GM21717 (cell line): ENCODE measurements at regions not wholly inside any gene's neighbourhood (a gene's known extent, or its start where the extent isn't known, plus 50 kb on each side); places are given as distances from the start of the nearest gene placed in this dataset.

Experiments used
- ATAC-seq: cut with Tn5 transposase; IDR thresholded peaks from one replicate; pipeline ENCODE4 v1.9.1; 2021; ENCODE audit warnings: mild to moderate bottlenecking, moderate library complexity; ENCODE audit not compliant: unreplicated experiment

GRCh38 chr6:17047889-17048288, 54.0 kb upstream of the STMND1 start:
- no peak for ATAC-seq

GRCh38 chr6:17045581-17046322, 56.1 kb upstream of the STMND1 start:
- ATAC-seq, result no peak

- ATAC-seq, result no peak
Observed at GRCh38 chr6:17043148-17043522, 58.7 kb upstream of the STMND1 start.

DNA sequence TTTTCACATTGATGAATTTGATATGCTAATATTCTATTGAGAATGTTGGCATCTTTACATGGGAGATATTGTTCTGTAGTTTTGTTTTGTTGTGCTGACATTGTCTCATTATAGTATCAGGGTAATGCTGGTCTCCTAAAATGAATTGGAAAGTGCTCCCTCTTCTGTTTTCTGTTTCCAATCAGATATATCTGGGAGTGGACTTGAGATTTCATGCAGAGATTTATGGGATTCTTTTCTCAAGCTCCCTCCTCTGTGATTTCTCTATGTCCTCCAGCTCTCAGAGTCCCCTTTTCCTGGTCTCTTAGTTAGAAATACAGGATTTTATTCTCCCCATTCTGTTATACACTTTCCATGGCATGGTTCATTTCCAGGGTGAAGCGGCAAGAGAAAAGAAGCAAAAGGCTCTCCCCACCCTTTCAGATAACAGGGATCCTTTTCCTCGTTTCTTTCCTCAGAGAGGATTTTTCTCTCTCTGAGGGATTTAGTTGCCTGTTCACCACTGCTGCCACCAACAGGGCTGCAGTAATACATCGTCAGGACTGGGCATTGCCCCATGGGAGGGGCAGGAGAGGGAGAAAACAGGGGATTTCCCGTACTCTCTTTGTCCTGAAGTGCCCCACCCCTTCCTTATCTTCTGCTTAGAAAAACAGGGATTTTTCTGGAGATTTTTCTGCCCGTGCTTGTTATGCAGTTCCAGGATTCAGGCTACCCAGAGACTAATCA, 59.3 kb upstream of the STMND1 start:
- ATAC-seq, result no peak

DNA sequence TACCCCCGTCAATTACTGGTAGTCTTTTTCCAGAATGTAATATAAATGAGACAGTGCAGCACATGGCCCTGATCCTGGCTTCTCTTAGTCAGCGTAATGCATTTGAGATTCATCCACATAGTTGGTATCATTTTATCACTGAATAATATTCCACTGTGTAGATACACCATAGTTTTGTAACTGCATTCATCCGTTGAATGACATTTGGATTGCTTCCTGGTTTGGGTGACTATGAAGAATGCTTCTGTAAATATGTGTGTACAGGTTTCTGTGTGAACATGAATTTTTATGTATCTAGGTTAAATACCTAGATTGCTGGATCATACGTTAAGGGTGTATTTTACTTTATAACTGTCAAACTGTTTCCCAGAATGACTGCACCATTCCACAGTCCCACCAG, 62.6 kb upstream of the STMND1 start:
- ATAC-seq, result no peak

DNA sequence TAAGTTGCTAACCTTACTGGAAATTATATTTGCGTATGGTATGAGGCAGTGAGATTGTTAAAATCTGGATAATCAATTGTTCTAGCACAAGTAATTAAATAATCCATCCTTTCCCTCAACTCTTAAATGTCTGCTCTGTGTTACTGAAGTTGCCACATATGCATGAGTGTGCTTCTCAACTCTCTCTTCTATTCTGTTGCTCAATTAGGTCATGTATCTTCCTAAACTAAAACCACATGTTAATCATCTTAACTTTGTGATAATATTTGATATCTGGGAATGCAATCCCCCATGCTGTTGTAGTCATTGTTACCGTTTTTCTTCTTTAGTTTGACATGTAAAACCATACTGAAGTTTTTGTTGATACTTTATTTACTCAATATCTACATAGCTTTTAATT, 63.5 kb upstream of the STMND1 start:
- no peak for ATAC-seq

- no peak for ATAC-seq
Observed at GRCh38 chr6:17036065-17036393, 65.8 kb upstream of the STMND1 start.

- no peak for ATAC-seq
Observed at GRCh38 chr6:17035257-17036064, 66.4 kb upstream of the STMND1 start.

DNA sequence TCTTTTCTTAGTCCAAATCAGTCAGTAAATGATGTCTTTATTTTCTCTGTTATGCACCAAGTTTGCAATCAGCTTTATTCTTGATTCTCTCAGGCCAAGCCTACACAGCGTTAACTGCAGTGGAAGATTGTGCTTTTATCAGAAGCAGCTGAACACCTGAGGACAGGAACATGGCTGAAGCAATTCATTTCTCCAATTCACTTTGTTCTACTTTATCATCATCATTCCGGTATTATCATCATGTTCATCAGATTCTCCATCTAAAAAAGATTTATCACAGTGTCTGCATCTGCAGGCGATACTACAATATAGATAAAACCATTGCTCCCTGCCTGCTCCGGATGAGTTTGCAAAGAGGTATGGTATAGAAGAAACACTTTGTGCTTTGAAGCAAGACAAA, 68.1 kb upstream of the STMND1 start:
- no peak for ATAC-seq

DNA sequence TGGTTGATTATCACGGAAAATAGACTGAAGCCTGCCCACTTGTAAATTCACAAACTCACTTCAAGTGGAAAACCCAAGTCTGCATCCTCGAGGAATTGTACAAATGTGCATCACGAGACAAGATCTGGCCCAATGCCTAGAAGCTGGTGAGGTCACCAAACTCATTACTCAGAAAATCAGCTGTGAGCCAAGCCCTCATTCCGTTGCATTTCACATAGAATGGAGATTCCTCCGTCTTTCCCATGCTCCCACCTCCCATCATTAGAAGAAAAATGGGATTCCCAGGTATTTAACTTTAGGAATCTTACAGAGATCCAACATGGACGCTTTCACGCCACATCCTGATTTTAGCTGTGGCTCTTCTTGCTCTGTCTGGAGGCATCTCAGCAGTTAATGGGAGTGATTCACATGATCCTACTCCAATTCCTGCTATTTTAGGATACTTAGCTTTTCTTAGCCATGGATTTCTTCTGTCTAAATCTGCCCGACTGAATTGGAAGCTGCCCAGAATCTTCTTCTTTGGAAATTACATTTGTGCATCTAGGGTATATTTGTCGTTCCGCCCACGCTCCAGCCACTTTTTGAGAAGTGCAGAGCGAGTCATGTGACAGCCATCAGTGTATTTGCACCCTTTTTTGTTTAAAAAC, 68.7 kb upstream of the STMND1 start:
- no peak for ATAC-seq

- no peak for ATAC-seq
Observed at GRCh38 chr6:17032590-17032987, 69.3 kb upstream of the STMND1 start.

DNA sequence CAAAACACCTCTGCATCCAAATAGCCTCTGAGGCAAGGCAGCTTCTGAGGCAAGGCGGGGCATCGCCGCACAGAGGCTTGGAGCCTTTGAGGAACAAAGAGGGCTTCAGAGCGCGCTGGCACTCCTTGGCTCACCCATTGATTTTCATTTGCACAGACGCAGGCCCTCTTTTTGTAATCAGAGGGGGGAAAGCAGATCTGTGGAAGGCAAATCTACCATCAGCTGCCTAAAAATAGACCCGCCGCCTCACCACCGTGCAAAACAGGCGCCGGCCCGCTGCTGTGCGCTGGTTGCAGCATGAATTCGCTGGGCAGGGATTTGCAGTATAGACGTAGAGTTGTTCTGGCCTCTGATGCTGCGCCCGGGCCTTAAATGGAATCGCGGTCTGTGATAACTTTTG, 69.9 kb upstream of the STMND1 start:
- no peak for ATAC-seq

- ATAC-seq, result no peak
Observed at GRCh38 chr6:17027441-17027840, 74.4 kb upstream of the STMND1 start.

DNA sequence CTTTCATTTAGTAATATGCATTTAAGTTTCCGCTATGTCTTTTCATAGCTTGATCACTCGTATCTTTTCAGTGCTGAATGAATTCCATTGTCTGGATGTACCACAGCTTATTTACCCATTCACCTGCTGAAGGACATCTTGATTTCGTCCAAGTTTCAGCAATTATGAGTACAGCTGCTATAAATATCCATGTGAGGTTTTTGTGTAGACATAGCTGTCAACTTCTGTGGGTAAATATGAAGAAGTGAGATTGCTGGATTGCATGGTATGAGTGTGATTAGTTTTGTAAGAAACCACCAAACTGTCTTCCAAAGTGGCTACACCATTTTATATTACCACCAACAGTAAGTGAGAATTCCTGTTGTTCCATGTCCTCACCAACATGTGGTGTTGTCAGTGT, 79.2 kb upstream of the STMND1 start:
- ATAC-seq, result peak; percentile 68

DNA sequence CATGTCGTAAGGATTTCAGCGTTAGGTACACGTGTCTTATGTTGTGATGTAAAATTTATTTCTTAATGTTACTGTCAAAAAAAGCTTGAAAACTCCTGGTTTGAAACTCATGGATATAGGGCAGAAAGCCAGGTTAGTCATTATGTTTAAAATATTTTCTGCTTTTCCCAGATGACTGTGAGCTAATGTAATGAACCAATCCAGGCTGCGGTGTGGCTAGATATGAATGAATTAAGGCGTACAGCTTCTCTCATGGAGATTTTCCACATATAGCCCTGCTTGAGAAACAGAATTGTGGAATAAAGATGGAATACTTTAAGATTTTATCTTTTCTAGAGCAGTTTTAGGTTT, 80.3 kb upstream of the STMND1 start:
- no peak for ATAC-seq

GRCh38 chr6:17020889-17021538, 80.8 kb upstream of the STMND1 start:
- ATAC-seq, result no peak

- no peak for ATAC-seq
Observed at GRCh38 chr6:17018425-17018824, 83.4 kb upstream of the STMND1 start.

DNA sequence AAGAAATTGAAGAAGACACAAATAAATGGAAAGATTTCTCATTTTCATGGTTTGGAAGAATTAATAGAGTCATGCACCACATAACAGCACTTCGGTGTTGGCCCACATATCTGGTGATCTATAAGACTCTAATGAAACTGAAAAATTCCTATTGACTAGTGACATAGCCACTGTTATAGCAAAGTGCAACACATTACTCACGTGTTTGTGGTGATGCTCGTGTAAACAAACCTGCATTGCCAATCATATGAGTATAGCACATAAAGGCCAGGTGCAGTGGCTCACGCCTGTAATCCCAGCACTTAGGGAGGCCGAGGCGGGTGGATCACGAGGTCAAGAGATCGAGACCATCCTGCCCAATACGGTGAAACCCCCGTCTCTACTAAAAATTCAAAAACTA, 84.4 kb upstream of the STMND1 start:
- ATAC-seq, result no peak

DNA sequence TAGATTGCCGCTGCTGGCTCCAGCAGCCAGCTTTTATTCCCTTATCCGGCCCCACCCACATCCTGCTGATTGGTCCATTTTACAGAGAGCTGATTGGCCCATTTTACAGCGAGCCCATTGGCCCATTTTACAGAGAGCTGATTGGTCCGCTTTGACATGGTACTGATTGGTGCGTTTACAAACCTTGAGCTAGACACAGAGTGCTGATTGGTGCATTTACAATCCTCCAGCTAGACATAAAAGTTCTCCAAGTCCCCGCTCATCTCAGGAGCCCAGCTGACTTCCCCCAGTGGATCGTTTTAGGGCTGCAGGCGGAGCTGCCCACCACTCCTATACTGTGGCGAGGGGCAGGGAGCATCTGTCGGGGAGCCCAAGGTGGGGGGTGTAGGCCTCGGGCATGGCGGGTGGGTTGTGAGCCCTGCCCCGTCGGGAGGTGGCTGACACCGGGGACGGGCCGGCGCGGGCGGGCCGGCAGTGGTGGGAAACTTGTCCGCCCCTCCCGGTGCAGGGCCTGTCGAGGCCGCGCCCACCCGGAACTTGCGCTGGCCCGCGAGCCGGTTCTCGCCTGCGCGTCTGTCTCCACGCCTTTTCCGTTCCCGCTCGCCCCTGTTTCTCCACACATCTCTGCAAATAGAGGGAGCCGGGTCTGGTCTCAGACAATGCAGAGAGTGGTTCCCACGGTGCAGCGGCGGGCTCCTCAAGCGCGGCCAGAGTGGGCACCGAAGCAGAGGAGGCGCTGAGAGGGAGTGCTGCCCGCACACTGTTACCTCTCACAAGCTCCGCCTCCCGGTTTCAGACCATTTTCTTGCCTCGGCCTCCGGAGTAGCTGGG, 86.1 kb upstream of the STMND1 start:
- no peak for ATAC-seq

DNA sequence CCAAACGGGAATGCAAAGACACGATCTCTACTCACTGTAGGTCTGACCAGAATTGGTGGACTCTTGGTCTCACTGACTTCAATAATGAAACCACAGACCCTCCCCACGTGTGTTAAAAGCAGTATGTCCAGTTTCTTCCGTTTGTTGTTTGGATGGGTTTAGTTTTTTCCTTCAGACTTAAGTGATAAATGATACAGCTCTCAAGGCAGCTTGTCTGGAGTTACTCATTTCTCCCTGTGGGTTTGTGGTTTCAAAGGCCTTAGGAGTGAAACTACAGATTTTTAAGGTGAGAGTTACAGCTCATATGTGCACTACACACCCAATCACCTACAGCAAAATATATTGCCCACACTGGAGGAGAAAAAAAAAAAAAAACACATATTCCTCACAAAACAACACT, 86.7 kb upstream of the STMND1 start:
- peak; percentile 87 for ATAC-seq
